ENCODE measurements at regions not wholly inside any gene's neighbourhood (a gene's known extent, or its start where the extent isn't known, plus 50 kb on each side); places are given as distances from the start of the nearest gene placed in this dataset.

GRCh38 chr11:70948398-70948797 lies 304.0 kb downstream of the SHANK2 start:
- TF ChIP-seq DLX4 (CRISPR knock-in tag; IDR thresholded peaks at IDR 0.05) (no peak), POLR2A (conservative IDR thresholded peaks at IDR 0.05) (no peak), PKNOX1 (IDR thresholded peaks at IDR 0.05) (no peak), SP1 (CRISPR knock-in tag; IDR thresholded peaks at IDR 0.05) (no peak), CTCFL (IDR thresholded peaks at IDR 0.05; ENCODE audit: borderline replicate concordance, insufficient read depth, low read depth, low read length, poor library complexity, severe bottlenecking) (no peak), E2F5 (CRISPR knock-in tag; IDR thresholded peaks at IDR 0.05) (no peak), FOS (IDR thresholded peaks at IDR 0.05; ENCODE audit: extremely low read depth, insufficient read length) (no peak), BHLHE40 (IDR thresholded peaks at IDR 0.05; ENCODE audit: low read length) (no peak), CTCF (IDR thresholded peaks at IDR 0.05 in 2 of 3, conservative IDR thresholded peaks at IDR 0.05 in 1 of 3; ENCODE audit: insufficient read depth in 2 of 3, low read depth in 1 of 3, low read length in 3 of 3) (no peak), ZBTB12 (CRISPR knock-in tag; IDR thresholded peaks at IDR 0.05) (no peak), ZNF384 (IDR thresholded peaks at IDR 0.05; ENCODE audit: low read depth, low read length) (no peak), TARDBP (IDR thresholded peaks at IDR 0.05) (no peak)

All from K562 (cell line).